AG04450 (cell line): ENCODE measurements at regions not wholly inside any gene's neighbourhood (a gene's known extent, or its start where the extent isn't known, plus 50 kb on each side); places are given as distances from the start of the nearest gene placed in this dataset.
"Not testable (repeated sequence)": the region's sequence is repeated elsewhere in the genome, so short reads cannot be mapped to it uniquely, and the experiment has no call there.

Experiments used
- CTCF ChIA-PET: fragments of 300-600, 350-600 bp; formaldehyde crosslinking; extraction: SDS; loops from one replicate; lab custom pipeline; 2022; ENCODE audit warnings: antibody characterized with exemption, inconsistent platforms; lab: Charles Lee
- POLR2A ChIA-PET: fragments of 350-600 bp; formaldehyde crosslinking; extraction: SDS; loops from one replicate; lab custom pipeline; 2021; ENCODE audit warnings: antibody characterized with exemption, inconsistent platforms; lab: Yijun Ruan, JAX
- DNase-seq: peaks from one replicate; pipeline ENCODE4 v3.0.0-alpha.2; 2011; ENCODE audit warnings: low read depth, low spot score
- H3K27ac ChIP-seq: one replicate; pipeline ENCODE4 v1.5.1; 2012; ENCODE audit warnings: low read depth, low read length, control low read depth
- H3K27me3 ChIP-seq: one replicate; pipeline ENCODE4 v1.6.0; 2012; ENCODE audit warnings: low read length; ENCODE audit not compliant: control insufficient read depth, insufficient read depth
- H3K4me3 ChIP-seq: 2 replicates; pipeline ENCODE4 v1.5.1; 2011; ENCODE audit warnings: mild to moderate bottlenecking, low read depth, low read length, control low read depth
- H3K9me3 ChIP-seq: 2 replicates; pipeline ENCODE4 v1.5.1; 2012; ENCODE audit warnings: low read length; ENCODE audit not compliant: control insufficient read depth, insufficient read depth
- CTCF ChIP-seq: IDR thresholded peaks from 2 replicates; pipeline ENCODE4 v1.5.1; 2011; ENCODE audit warnings: low read depth, low read length, control low read depth, inconsistent platforms

DNA sequence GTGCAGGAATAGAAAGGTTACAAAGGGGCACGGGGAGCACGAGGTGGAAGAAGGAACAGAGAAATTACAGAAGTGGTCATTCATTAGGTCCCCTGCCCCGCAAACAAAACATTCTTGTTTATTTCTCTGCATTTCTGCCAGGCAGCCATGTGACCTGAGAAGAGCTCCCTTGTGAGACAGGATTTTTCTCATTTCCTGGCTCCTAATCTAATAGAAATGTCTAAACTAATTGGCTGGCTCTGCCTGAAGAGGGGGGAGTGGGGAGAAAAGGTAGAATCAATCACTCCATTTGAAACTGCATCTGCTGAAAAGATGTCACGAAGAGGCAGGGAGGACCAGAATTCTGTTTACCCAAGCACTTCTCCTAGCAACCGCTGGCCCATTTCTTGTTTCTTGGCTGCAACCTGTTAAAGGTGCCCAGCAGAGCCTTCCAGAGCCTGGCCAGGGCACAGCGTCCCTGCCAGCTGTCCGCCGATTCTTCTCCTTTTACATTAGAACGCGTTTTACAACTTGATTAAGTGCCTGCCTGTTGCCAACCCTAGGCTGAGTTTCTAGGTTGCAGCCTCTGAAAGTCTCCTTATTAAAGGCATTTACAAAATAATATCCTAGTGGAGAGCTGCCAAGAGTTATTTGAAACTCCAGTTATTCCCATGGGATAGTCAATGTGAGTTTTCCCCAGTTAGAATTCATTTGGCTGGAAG lies 1227.6 kb downstream of the TYW1 start:
- POLR2A ChIA-PET: no interaction called here
- Histone ChIP-seq H3K27me3 (no peaks in the 10 kb centered on the region), H3K27ac (no peak overlapping the region), H3K4me3 (no peak overlapping the region), H3K9me3 (peaks cover 36% of the 10 kb centered on the region)
- DNase-seq: no peak
- no peak for TF ChIP-seq CTCF
- CTCF ChIA-PET: no interaction called here

DNA sequence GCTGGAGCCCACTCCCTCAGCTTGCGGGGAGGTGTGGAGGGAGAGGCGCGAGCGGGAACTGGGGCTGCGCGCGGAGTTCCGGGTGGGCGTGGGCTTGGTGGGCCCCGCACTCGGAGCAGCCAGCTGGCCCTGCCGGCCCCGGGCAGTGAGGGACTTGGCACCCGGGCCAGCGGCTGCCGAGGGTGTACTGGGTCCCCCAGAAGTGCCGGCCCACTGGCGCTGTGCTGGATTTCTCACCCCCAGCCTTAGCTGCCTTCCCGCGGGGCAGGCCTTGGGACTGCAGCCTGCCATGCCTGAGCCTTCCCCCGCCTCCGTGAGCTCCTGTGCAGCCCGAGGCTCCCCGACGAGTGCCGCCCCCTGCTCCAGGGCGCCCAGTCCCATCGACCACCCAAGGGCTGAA lies 1234.4 kb downstream of the TYW1 start:
- peaks cover 19% of the 10 kb centered on the region for H3K9me3 ChIP-seq
- H3K27ac ChIP-seq, POLR2A ChIA-PET, CTCF ChIA-PET, H3K4me3 ChIP-seq, H3K27me3 ChIP-seq, DNase-seq: not testable (repeated sequence)

- H3K9me3 ChIP-seq: peaks cover 26% of the 10 kb centered on the region
- DNase-seq: no peak
- H3K27me3 ChIP-seq: no peaks in the 10 kb centered on the region
- no peak overlapping the region for H3K4me3 ChIP-seq
- CTCF ChIA-PET: no interaction called here
- TF ChIP-seq CTCF: no peak
- POLR2A ChIA-PET: no interaction called here
- H3K27ac ChIP-seq: no peak overlapping the region
Measured at GRCh38 chr7:68235937-68236336, 1239.3 kb downstream of the TYW1 start.

DNA sequence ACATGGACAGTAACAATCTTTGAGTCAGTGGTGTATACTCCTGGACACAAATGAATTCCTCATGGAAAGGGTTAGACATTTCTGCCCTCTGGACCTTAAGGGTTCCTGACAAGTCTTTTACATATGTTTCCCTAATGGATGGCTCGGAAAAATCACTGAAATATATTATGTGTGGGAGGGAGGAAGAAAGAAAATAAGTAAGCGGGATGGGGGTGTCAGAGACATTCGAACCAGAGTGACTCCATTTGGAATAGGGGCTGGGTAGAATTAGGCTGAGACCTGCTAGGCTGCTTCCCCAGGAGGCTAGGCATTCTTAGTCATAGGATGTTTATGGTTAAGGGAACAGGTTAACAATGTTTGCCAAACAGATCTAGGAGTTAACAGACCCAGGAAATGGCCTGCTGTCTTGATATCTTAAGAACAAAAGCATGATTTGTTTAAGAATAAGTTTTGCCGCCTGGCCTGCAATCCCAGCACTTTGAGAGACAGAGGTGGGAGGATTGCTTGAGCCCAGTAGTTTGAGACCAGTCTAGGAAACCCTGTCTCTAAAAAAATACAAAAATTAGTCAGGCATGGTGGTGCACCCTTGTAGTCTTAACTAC lies 1241.7 kb downstream of the TYW1 start:
- ChIA-PET CTCF (no interaction called here), POLR2A (no interaction called here)
- Histone ChIP-seq H3K27me3 (no peaks in the 10 kb centered on the region), H3K4me3 (no peak overlapping the region), H3K9me3 (peaks cover 18% of the 10 kb centered on the region), H3K27ac (no peak overlapping the region)
- DNase-seq: no peak
- no peak for TF ChIP-seq CTCF

DNA sequence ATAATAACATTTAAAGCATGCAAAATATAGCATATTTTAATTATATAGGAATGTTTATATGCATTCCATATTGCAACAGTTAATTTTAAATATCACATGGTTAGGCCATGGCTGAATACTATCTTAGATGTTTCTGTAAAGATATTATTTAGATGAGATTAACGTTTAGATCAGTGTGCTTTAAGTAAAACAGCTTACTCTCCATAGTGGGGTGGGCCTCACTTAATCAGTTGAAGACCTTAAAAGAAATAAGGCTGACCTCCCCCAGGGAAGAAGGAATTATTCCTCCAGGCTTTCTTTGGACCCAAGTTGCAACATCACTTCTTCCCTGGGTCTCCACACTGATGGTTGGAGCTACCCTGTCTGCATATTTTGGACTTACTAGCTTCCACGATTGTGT lies 1246.5 kb downstream of the TYW1 start:
- TF ChIP-seq CTCF: no peak
- DNase-seq: no peak
- Histone ChIP-seq H3K4me3 (no peak overlapping the region), H3K27me3 (no peaks in the 10 kb centered on the region), H3K27ac (no peak overlapping the region), H3K9me3 (peaks cover 22% of the 10 kb centered on the region; the same call in 1 of the 2 replicates)
- ChIA-PET CTCF (no interaction called here), POLR2A (no interaction called here)
